ENCODE measurements at regions not wholly inside any gene's neighbourhood (a gene's known extent, or its start where the extent isn't known, plus 50 kb on each side); places are given as distances from the start of the nearest gene placed in this dataset.

- H3K4me3 ChIP-seq (replicated peaks in 1 of 3; ENCODE audit: insufficient read depth in 1 of 3, low read depth in 2 of 3, low read length in 3 of 3): no peak overlapping the region
- in situ Hi-C loops (cut with HindIII; ENCODE audit: extremely low pct_ligation_motif_present, low pct_unique_long_range_greater_than_20kb) (no loop called here), intact Hi-C loops (cut with micrococcal nuclease; ENCODE audit: unreplicated experiment) (loop anchor here (10.0 kb wide), 1 partner anchor 60 kb away; no protein-coding TSS in a partner anchor)
- no peak overlapping the region for H3K4me2 ChIP-seq (ENCODE audit: low read depth, low read length)
- H2AFZ ChIP-seq (ENCODE audit: low read length): no peak overlapping the region
- CTCF ChIA-PET (ENCODE audit: low intra/inter-chr PET ratio, low total read pairs): no interaction called here
- no peaks in the 10 kb centered on the region for H3K9me3 ChIP-seq (ENCODE audit: low read length)
- BruUV-seq (replicated peaks): no TSS peak
- no peak overlapping the region for H3K27ac ChIP-seq (ENCODE audit: extremely low read length, insufficient read depth, low read length)
- TF ChIP-seq TGIF2 (CRISPR knock-in tag; IDR thresholded peaks at IDR 0.05) (no peak), ZNF724P (CRISPR knock-in tag; IDR thresholded peaks at IDR 0.05; ENCODE audit: borderline replicate concordance) (no peak), ZNF577 (CRISPR knock-in tag; IDR thresholded peaks at IDR 0.05; ENCODE audit: borderline replicate concordance, low read depth) (no peak), CREB1 (IDR thresholded peaks at IDR 0.05) (no peak), CREB1 (CRISPR knock-in tag; IDR thresholded peaks at IDR 0.05) (no peak), GPN1 (CRISPR knock-in tag; IDR thresholded peaks at IDR 0.05; ENCODE audit: borderline replicate concordance) (no peak), TFDP1 (CRISPR knock-in tag; IDR thresholded peaks at IDR 0.05; ENCODE audit: borderline replicate concordance) (no peak), ZBTB4 (CRISPR knock-in tag; IDR thresholded peaks at IDR 0.05; ENCODE audit: borderline replicate concordance) (no peak), HOXA7 (CRISPR knock-in tag; IDR thresholded peaks at IDR 0.05) (no peak), ATAD3A (CRISPR knock-in tag; IDR thresholded peaks at IDR 0.05) (no peak), ZNF792 (CRISPR knock-in tag; IDR thresholded peaks at IDR 0.05) (no peak), FOXO1 (CRISPR knock-in tag; IDR thresholded peaks at IDR 0.05) (no peak), ZMAT5 (CRISPR knock-in tag; IDR thresholded peaks at IDR 0.05; ENCODE audit: borderline replicate concordance, low read depth) (no peak), CENPBD1 (CRISPR knock-in tag; IDR thresholded peaks at IDR 0.05; ENCODE audit: borderline replicate concordance, low read depth) (no peak), HOXA9 (CRISPR knock-in tag; IDR thresholded peaks at IDR 0.05; ENCODE audit: borderline replicate concordance) (no peak), ZNF652 (CRISPR knock-in tag; IDR thresholded peaks at IDR 0.05; ENCODE audit: borderline replicate concordance, low read depth) (no peak)
- peaks cover 33% of the 10 kb centered on the region for H3K4me1 ChIP-seq (ENCODE audit: insufficient read depth, low read length)
- DNase-seq (ENCODE audit: low spot score) (no peak), FAIRE-seq (no peak), ATAC-seq (no peak)
- POLR2A ChIA-PET: no interaction called here
- H3K27me3 ChIP-seq (ENCODE audit: control insufficient read depth in 1 of 2, insufficient read depth in 2 of 2, low read length in 2 of 2): no peaks in the 10 kb centered on the region
- H4K20me1 ChIP-seq (ENCODE audit: insufficient read depth, low read length): no peaks in the 10 kb centered on the region
- no peak overlapping the region for H3K9ac ChIP-seq (ENCODE audit: insufficient read depth, low read depth, low read length)
- H3K79me2 ChIP-seq (ENCODE audit: insufficient read depth, low read length): no peaks in the 10 kb centered on the region
- H3K36me3 ChIP-seq (replicated peaks in 1 of 2; ENCODE audit: control insufficient read depth in 1 of 2, insufficient read depth in 2 of 2, low read length in 2 of 2): no peaks in the 10 kb centered on the region
- 42% methylated on average over 7 of the region's 7 CpGs for WGBS (ENCODE audit: low lambda C conversion rate)
These were observed 82.8 kb upstream of the TNS3 start for GRCh38 chr7:47664650-47665195.

Data from HepG2 (cell line).